ENCODE measurements at regions not wholly inside any gene's neighbourhood (a gene's known extent, or its start where the extent isn't known, plus 50 kb on each side); places are given as distances from the start of the nearest gene placed in this dataset.

- DNase-seq = no peak
These were observed 480.9 kb downstream of the ETV1 start for GRCh38 chr7:13508586-13508985.

GRCh38 chr7:13518738-13519137 is 470.7 kb downstream of the ETV1 start:
- no peak for DNase-seq

GRCh38 chr7:13524076-13524475 is 465.4 kb downstream of the ETV1 start:
- DNase-seq = no peak

- no peak for DNase-seq
These were observed 457.3 kb downstream of the ETV1 start for GRCh38 chr7:13532028-13532753.

GRCh38 chr7:13538669-13539068 is 450.8 kb downstream of the ETV1 start:
- no peak for DNase-seq

GRCh38 chr7:13540429-13540828 is 449.0 kb downstream of the ETV1 start:
- DNase-seq = peak; percentile 20

GRCh38 chr7:13541326-13541725 is 448.1 kb downstream of the ETV1 start:
- DNase-seq = no peak

GRCh38 chr7:13542451-13542850 is 447.0 kb downstream of the ETV1 start:
- no peak for DNase-seq

GRCh38 chr7:13551503-13551902 is 438.0 kb downstream of the ETV1 start:
- no peak for DNase-seq

- peak; percentile 43 for DNase-seq
These were observed 429.0 kb downstream of the ETV1 start for GRCh38 chr7:13560441-13560840.

GRCh38 chr7:13563257-13563656 is 426.2 kb downstream of the ETV1 start:
- no peak for DNase-seq

- no peak for DNase-seq
These were observed 425.8 kb downstream of the ETV1 start for GRCh38 chr7:13563680-13564079.

GRCh38 chr7:13577566-13578145 is 411.8 kb downstream of the ETV1 start:
- DNase-seq = no peak

- DNase-seq = no peak
These were observed 411.2 kb downstream of the ETV1 start for GRCh38 chr7:13578294-13578693.

GRCh38 chr7:13581097-13581496 is 408.4 kb downstream of the ETV1 start:
- no peak for DNase-seq

- no peak for DNase-seq
These were observed 395.6 kb downstream of the ETV1 start for GRCh38 chr7:13593854-13594253.

- no peak for DNase-seq
These were observed 387.4 kb downstream of the ETV1 start for GRCh38 chr7:13602036-13602435.

- DNase-seq = no peak
These were observed 386.4 kb downstream of the ETV1 start for GRCh38 chr7:13603016-13603415.

GRCh38 chr7:13603661-13604060 is 385.8 kb downstream of the ETV1 start:
- DNase-seq = no peak

GRCh38 chr7:13604178-13604577 is 385.3 kb downstream of the ETV1 start:
- DNase-seq = no peak

- DNase-seq = no peak
These were observed 379.1 kb downstream of the ETV1 start for GRCh38 chr7:13610372-13610771.

- no peak for DNase-seq
These were observed 373.8 kb downstream of the ETV1 start for GRCh38 chr7:13615679-13616078.

GRCh38 chr7:13627455-13627854 is 362.0 kb downstream of the ETV1 start:
- no peak for DNase-seq

- peak; percentile 71 for DNase-seq
These were observed 361.0 kb downstream of the ETV1 start for GRCh38 chr7:13628239-13629001.
